ENCODE measurements at regions not wholly inside any gene's neighbourhood (a gene's known extent, or its start where the extent isn't known, plus 50 kb on each side); places are given as distances from the start of the nearest gene placed in this dataset.

- TF ChIP-seq CTCF (IDR thresholded peaks at IDR 0.05 in 8 of 11, conservative IDR thresholded peaks at IDR 0.05 in 3 of 11): no peak
- no peak for TF ChIP-seq POLR2A (IDR thresholded peaks at IDR 0.05)
These were observed 216.5 kb downstream of the BARX2 start for GRCh38 chr11:129592191-129592590.

Measured in spleen (tissue), 7 donors.